Smooth muscle cell (in vitro differentiated cells): ENCODE measurements at regions not wholly inside any gene's neighbourhood (a gene's known extent, or its start where the extent isn't known, plus 50 kb on each side); places are given as distances from the start of the nearest gene placed in this dataset.

Experiments
- DNase-seq: peaks from one replicate; lab custom pipeline; 2025; ENCODE audit not compliant: unreplicated experiment; lab: John Stamatoyannopoulos, UW
- H2AFZ ChIP-seq: fragments of 200-600 bp; sonication (generic); 2 replicates; pipeline ENCODE4 v1.6.0; 2016; ENCODE audit warnings: antibody characterized with exemption, low read depth, mild to moderate bottlenecking
- H3F3A ChIP-seq: fragments of 200-600 bp; sonication (generic); 2 replicates; pipeline ENCODE4 v1.6.0; 2017; ENCODE audit warnings: antibody characterized with exemption, low read depth
- H3K27ac ChIP-seq: fragments of 200-600 bp; sonication (generic); 2 replicates; pipeline ENCODE4 v1.5.1; 2016; ENCODE audit warnings: low read depth, mild to moderate bottlenecking
- H3K27me3 ChIP-seq: fragments of 200-600 bp; sonication (generic); 2 replicates; pipeline ENCODE4 v1.6.1; 2016; ENCODE audit warnings: low read depth, mild to moderate bottlenecking
- H3K36me3 ChIP-seq: fragments of 200-600 bp; sonication (generic); 2 replicates; pipeline ENCODE4 v1.5.1; 2016; ENCODE audit warnings: low read depth
- H3K4me1 ChIP-seq: fragments of 200-600 bp; sonication (generic); 2 replicates; pipeline ENCODE4 v1.5.1; 2016; ENCODE audit warnings: low read depth
- H3K4me2 ChIP-seq: fragments of 200-600 bp; sonication (generic); 2 replicates; pipeline ENCODE4 v1.6.0; 2016; ENCODE audit warnings: mild to moderate bottlenecking
- H3K4me3 ChIP-seq: fragments of 200-600 bp; sonication (generic); 2 replicates; pipeline ENCODE4 v1.5.1; 2016; ENCODE audit warnings: mild to moderate bottlenecking
- H3K79me2 ChIP-seq: fragments of 200-600 bp; sonication (generic); 2 replicates; pipeline ENCODE4 v1.6.0; 2016; ENCODE audit warnings: low read depth, mild to moderate bottlenecking
- H3K9ac ChIP-seq: fragments of 200-600 bp; sonication (generic); 2 replicates; pipeline ENCODE4 v1.6.0; 2016; ENCODE audit warnings: low read depth
- H3K9me3 ChIP-seq: fragments of 200-600 bp; sonication (generic); replicated peaks from 2 replicates; pipeline ENCODE4 v1.5.1; 2016; ENCODE audit warnings: low read depth
- H4K20me1 ChIP-seq: fragments of 200-600 bp; sonication (generic); 2 replicates; pipeline ENCODE4 v1.6.0; 2016; ENCODE audit warnings: low read depth
- CTCF ChIP-seq: fragments of 200-600 bp; sonication (generic); IDR thresholded peaks from 2 replicates; pipeline ENCODE4 v1.5.1; 2017; ENCODE audit warnings: borderline replicate concordance, mild to moderate bottlenecking, antibody characterized with exemption; ENCODE audit not compliant: insufficient read depth, poor library complexity, severe bottlenecking
- WGBS: methylation state at CpG from one replicate; pipeline ENCODE4 v1.1.7; 2016; ENCODE audit warnings: low lambda C conversion rate; 5-methylcytosine and 5-hydroxymethylcytosine counted together

GRCh38 chr4:129446074-129446473 is 350.1 kb downstream of the C4orf33 start:
- Histone ChIP-seq H3K36me3 (no peaks in the 10 kb centered on the region), H3K4me1 (no peaks in the 10 kb centered on the region), H3K79me2 (no peaks in the 10 kb centered on the region), H3K4me3 (no peak overlapping the region), H3K27me3 (no peaks in the 10 kb centered on the region), H4K20me1 (no peaks in the 10 kb centered on the region), H3F3A (no peaks in the 10 kb centered on the region), H3K9me3 (no peaks in the 10 kb centered on the region), H2AFZ (no peak overlapping the region), H3K9ac (no peak overlapping the region), H3K4me2 (no peak overlapping the region), H3K27ac (no peak overlapping the region)
- DNase-seq: no peak
- WGBS: 70% methylated on average over 1 of the region's 1 CpG
- no peak for TF ChIP-seq CTCF

- 92% methylated on average over 4 of the region's 4 CpGs for WGBS
- no peak overlapping the region for H2AFZ ChIP-seq
- no peaks in the 10 kb centered on the region for H3K27me3 ChIP-seq
- H3K9me3 ChIP-seq: no peaks in the 10 kb centered on the region
- no peaks in the 10 kb centered on the region for H3K4me1 ChIP-seq
- DNase-seq: no peak
- no peak for TF ChIP-seq CTCF
- no peak overlapping the region for H3K4me3 ChIP-seq
- H3K27ac ChIP-seq: no peak overlapping the region
- no peak overlapping the region for H3K9ac ChIP-seq
- H4K20me1 ChIP-seq: no peaks in the 10 kb centered on the region
- H3K36me3 ChIP-seq: no peaks in the 10 kb centered on the region
- no peaks in the 10 kb centered on the region for H3K79me2 ChIP-seq
- no peaks in the 10 kb centered on the region for H3F3A ChIP-seq
- H3K4me2 ChIP-seq: no peak overlapping the region
Measured at GRCh38 chr4:129453524-129454200, 357.7 kb downstream of the C4orf33 start.

- 97% methylated on average over 1 of the region's 1 CpG for WGBS
- Histone ChIP-seq H3F3A (no peaks in the 10 kb centered on the region), H3K4me1 (no peaks in the 10 kb centered on the region), H3K27ac (no peak overlapping the region), H3K79me2 (no peaks in the 10 kb centered on the region), H3K4me2 (no peak overlapping the region), H3K9ac (no peak overlapping the region), H4K20me1 (no peaks in the 10 kb centered on the region), H3K36me3 (no peaks in the 10 kb centered on the region), H2AFZ (no peak overlapping the region), H3K9me3 (no peaks in the 10 kb centered on the region), H3K27me3 (no peaks in the 10 kb centered on the region), H3K4me3 (no peak overlapping the region)
- no peak for DNase-seq
- no peak for TF ChIP-seq CTCF
Measured at GRCh38 chr4:129455482-129455881, 359.5 kb downstream of the C4orf33 start.

GRCh38 chr4:129468624-129469023 is 372.7 kb downstream of the C4orf33 start:
- Histone ChIP-seq H2AFZ (no peak overlapping the region), H3K9me3 (no peaks in the 10 kb centered on the region), H3K27ac (no peak overlapping the region), H3K79me2 (no peaks in the 10 kb centered on the region), H3K27me3 (no peaks in the 10 kb centered on the region), H3K4me1 (no peaks in the 10 kb centered on the region), H3K9ac (no peak overlapping the region), H3F3A (no peaks in the 10 kb centered on the region), H3K36me3 (no peaks in the 10 kb centered on the region), H4K20me1 (no peaks in the 10 kb centered on the region), H3K4me2 (no peak overlapping the region), H3K4me3 (no peak overlapping the region)
- WGBS: 76% methylated on average over 1 of the region's 1 CpG
- no peak for TF ChIP-seq CTCF
- DNase-seq: no peak
